ENCODE measurements at regions not wholly inside any gene's neighbourhood (a gene's known extent, or its start where the extent isn't known, plus 50 kb on each side); places are given as distances from the start of the nearest gene placed in this dataset.

DNA sequence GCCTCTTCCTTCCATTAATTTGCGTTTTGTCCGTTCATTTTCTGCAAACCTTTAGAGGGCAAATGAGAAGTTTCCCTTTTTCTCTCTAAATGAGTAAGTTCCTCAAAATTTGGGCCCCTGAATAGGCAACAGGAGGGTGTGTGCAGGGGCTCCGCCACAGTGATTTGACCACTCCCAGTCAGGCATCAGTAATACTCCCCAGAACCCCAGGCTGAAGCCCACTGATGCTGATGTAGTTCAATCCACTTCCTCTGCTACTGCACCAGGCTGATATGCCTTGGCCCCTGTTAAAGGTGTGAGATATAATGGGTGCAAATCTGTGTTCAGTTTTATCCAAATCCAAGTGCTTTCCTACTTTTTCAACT, 1150.0 kb downstream of the RPIA start:
- TF ChIP-seq, protein P1, sequence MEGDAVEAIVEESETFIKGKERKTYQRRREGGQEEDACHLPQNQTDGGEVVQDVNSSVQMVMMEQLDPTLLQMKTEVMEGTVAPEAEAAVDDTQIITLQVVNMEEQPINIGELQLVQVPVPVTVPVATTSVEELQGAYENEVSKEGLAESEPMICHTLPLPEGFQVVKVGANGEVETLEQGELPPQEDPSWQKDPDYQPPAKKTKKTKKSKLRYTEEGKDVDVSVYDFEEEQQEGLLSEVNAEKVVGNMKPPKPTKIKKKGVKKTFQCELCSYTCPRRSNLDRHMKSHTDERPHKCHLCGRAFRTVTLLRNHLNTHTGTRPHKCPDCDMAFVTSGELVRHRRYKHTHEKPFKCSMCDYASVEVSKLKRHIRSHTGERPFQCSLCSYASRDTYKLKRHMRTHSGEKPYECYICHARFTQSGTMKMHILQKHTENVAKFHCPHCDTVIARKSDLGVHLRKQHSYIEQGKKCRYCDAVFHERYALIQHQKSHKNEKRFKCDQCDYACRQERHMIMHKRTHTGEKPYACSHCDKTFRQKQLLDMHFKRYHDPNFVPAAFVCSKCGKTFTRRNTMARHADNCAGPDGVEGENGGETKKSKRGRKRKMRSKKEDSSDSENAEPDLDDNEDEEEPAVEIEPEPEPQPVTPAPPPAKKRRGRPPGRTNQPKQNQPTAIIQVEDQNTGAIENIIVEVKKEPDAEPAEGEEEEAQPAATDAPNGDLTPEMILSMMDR (IDR thresholded peaks at IDR 0.05; ENCODE audit: extremely low read depth, insufficient read depth, missing control alignments): no peak
- in situ Hi-C loops (cut with MboI; ENCODE audit: low pct_unique_long_range_greater_than_20kb, low sequenced_read_pairs, unreplicated experiment): loop anchor here (10.0 kb wide), 1 partner anchor 1017 kb away; no protein-coding TSS in a partner anchor
- peak; percentile 0 for DNase-seq (ENCODE audit: low spot score)

- DNase-seq (ENCODE audit: low spot score): peak; percentile 2
- in situ Hi-C loops (cut with MboI; ENCODE audit: low pct_unique_long_range_greater_than_20kb, low sequenced_read_pairs, unreplicated experiment): loop anchor here (10.0 kb wide), 1 partner anchor 1018 kb away; no protein-coding TSS in a partner anchor
- TF ChIP-seq, protein P1 (IDR thresholded peaks at IDR 0.05; ENCODE audit: extremely low read depth, insufficient read depth, missing control alignments): no peak
These were observed 1150.9 kb downstream of the RPIA start for GRCh38 chr2:89842180-89842908.

GRCh38 chr2:89844221-89844943, 1152.9 kb downstream of the RPIA start:
- in situ Hi-C loops (cut with MboI; ENCODE audit: low pct_unique_long_range_greater_than_20kb, low sequenced_read_pairs, unreplicated experiment): loop anchor here (10.0 kb wide), 1 partner anchor 1020 kb away; no protein-coding TSS in a partner anchor

GRCh38 chr2:89845532-89845931, 1154.1 kb downstream of the RPIA start:
- in situ Hi-C loops (cut with MboI; ENCODE audit: low pct_unique_long_range_greater_than_20kb, low sequenced_read_pairs, unreplicated experiment): loop anchor here (10.0 kb wide), 1 partner anchor 1021 kb away; no protein-coding TSS in a partner anchor
- TF ChIP-seq, protein P1 (IDR thresholded peaks at IDR 0.05; ENCODE audit: extremely low read depth, insufficient read depth, missing control alignments): no peak

More at GRCh38 chr2:89844221-89844943, 1152.9 kb downstream of the RPIA start:
- TF ChIP-seq, protein P1 (IDR thresholded peaks at IDR 0.05; ENCODE audit: extremely low read depth, insufficient read depth, missing control alignments): no peak
- DNase-seq (ENCODE audit: low spot score): peak; percentile 0

DNA sequence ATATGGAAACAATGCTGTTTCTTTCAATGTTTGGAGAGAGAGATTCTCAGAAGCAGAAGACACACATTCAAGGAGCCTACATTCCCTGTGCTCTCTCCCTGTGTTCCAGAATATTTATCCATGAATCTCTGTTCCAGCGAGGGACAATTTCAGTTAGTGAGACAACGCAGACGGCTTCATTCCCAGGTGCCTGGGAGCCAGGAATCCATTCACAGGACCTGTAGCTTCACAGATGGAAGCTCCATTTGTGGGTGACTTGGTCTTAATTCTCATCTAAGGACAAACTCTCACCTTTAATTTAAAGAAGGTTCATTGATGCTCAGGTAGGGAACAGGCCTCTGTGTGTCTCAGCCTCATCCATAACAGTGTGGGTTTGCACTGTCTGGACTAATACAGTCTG, 1156.6 kb downstream of the RPIA start:
- in situ Hi-C loops (cut with MboI; ENCODE audit: low pct_unique_long_range_greater_than_20kb, low sequenced_read_pairs, unreplicated experiment): loop anchor here (10.0 kb wide), 1 partner anchor 1023 kb away; no protein-coding TSS in a partner anchor
- DNase-seq (ENCODE audit: low spot score): peak; percentile 1
- TF ChIP-seq, protein P1 (IDR thresholded peaks at IDR 0.05; ENCODE audit: extremely low read depth, insufficient read depth, missing control alignments): no peak

More at GRCh38 chr2:89845532-89845931, 1154.1 kb downstream of the RPIA start:
- DNase-seq (ENCODE audit: low spot score): no peak

- in situ Hi-C loops (cut with MboI; ENCODE audit: low pct_unique_long_range_greater_than_20kb, low sequenced_read_pairs, unreplicated experiment): loop anchor here (10.0 kb wide), 1 partner anchor 1024 kb away; no protein-coding TSS in a partner anchor
- TF ChIP-seq, protein P1 (IDR thresholded peaks at IDR 0.05; ENCODE audit: extremely low read depth, insufficient read depth, missing control alignments): no peak
- DNase-seq (ENCODE audit: low spot score): peak; percentile 1
These were observed 1157.4 kb downstream of the RPIA start for GRCh38 chr2:89848763-89849368.
